CD4-positive, alpha-beta T cell (primary cell): ENCODE measurements at regions not wholly inside any gene's neighbourhood (a gene's known extent, or its start where the extent isn't known, plus 50 kb on each side); places are given as distances from the start of the nearest gene placed in this dataset.

ENCODE experiments used
- ATAC-seq: fragments of 200-7000 bp; cut with Tn5 transposase; one replicate; pipeline ENCODE4 v1.10.0; 2022; ENCODE audit warnings: mild to moderate bottlenecking; ENCODE audit not compliant: poor library complexity
- CTCF ChIA-PET: fragments of 350-600 bp; sonication (Branson Sonifier 250); formaldehyde crosslinking; loops from one replicate; lab custom pipeline; 2021; ENCODE audit warnings: antibody characterized with exemption, inconsistent platforms; lab: Charles Lee
- POLR2A ChIA-PET: fragments of 350-600 bp; sonication (Branson Sonifier 250); formaldehyde crosslinking; loops from one replicate; lab custom pipeline; 2021; ENCODE audit warnings: antibody characterized with exemption, inconsistent platforms; lab: Charles Lee
- DNase-seq, 14 experiments: peaks; one replicate each; pipeline ENCODE4 v3.0.0-alpha.2; 2013 to 2020; ENCODE audit warnings: mixed read lengths in 2 of 14
- H3K27ac ChIP-seq, 2 donors: one replicate each; pipeline versions ENCODE4 v1.5.1 to v1.7.0; 2013; ENCODE audit warnings: low read length in 2 of 2, low read depth in 1 of 2, mild to moderate bottlenecking in 1 of 2
- H3K27me3 ChIP-seq, 2 experiments: 1 replicate in 1 of 2; 2 replicates in 1 of 2; pipeline versions ENCODE4 v1.6.1 to v1.7.0; 2013; ENCODE audit warnings: low read length in 2 of 2, control low read depth in 1 of 2, mild to moderate bottlenecking in 1 of 2, moderate library complexity in 1 of 2; ENCODE audit not compliant: insufficient read depth in 2 of 2, control insufficient read depth in 1 of 2
- H3K36me3 ChIP-seq: one replicate; pipeline ENCODE4 v1.6.1; 2013; ENCODE audit warnings: low read length, control low read depth; ENCODE audit not compliant: insufficient read depth
- H3K4me1 ChIP-seq: one replicate; pipeline ENCODE4 v1.6.1; 2013; ENCODE audit warnings: low read length, control low read depth; ENCODE audit not compliant: insufficient read depth
- H3K4me3 ChIP-seq: one replicate; pipeline ENCODE4 v1.5.1; 2013; ENCODE audit warnings: mild to moderate bottlenecking, low read length, moderate library complexity
- H3K9me3 ChIP-seq, 2 experiments: 1 replicate in 1 of 2; 2 replicates in 1 of 2; pipeline versions ENCODE4 v1.6.1 to v1.7.0; 2013; ENCODE audit warnings: low read length in 2 of 2, mild to moderate bottlenecking in 2 of 2, control low read depth in 1 of 2, moderate library complexity in 1 of 2; ENCODE audit not compliant: control insufficient read depth in 1 of 2, insufficient read depth in 1 of 2
- H3K27ac Mint-ChIP-seq: one replicate; pipeline ENCODE4 v1.8.0; 2020; ENCODE audit warnings: mixed read lengths
- H3K27me3 Mint-ChIP-seq: one replicate; pipeline ENCODE4 v1.8.0; 2021; ENCODE audit warnings: mixed read lengths
- H3K36me3 Mint-ChIP-seq: one replicate; pipeline ENCODE4 v1.8.0; 2021; ENCODE audit warnings: low read depth, mixed read lengths
- H3K4me1 Mint-ChIP-seq: one replicate; pipeline ENCODE4 v1.8.0; 2021; ENCODE audit warnings: low read depth, mixed read lengths
- H3K4me3 Mint-ChIP-seq: one replicate; pipeline ENCODE4 v1.8.0; 2020; ENCODE audit warnings: mild to moderate bottlenecking, mixed read lengths
- H3K9me3 Mint-ChIP-seq: one replicate; pipeline ENCODE4 v1.8.0; 2020; ENCODE audit warnings: mixed read lengths
- intact Hi-C, 2 experiments: fragments of 100-400 bp; cut with DNase I in 1 of 2; cut with micrococcal nuclease in 1 of 2; formaldehyde crosslinking; loops; one replicate each; pipeline versions ENCODE4 v1.15.1 to v1.9.0; 2023 to 2025; cut with DNase I, micrococcal nuclease
- TF ChIP-seq, protein P1 (sequence below): fragments of 200-600 bp; IDR thresholded peaks from one replicate; pipeline ENCODE4 v1.8.0; 2022; ENCODE audit warnings: antibody characterized with exemption, mild to moderate bottlenecking

- intact Hi-C loops = no loop called here
- H3K4me3 ChIP-seq = no peak overlapping the region
- TF ChIP-seq, protein P1, sequence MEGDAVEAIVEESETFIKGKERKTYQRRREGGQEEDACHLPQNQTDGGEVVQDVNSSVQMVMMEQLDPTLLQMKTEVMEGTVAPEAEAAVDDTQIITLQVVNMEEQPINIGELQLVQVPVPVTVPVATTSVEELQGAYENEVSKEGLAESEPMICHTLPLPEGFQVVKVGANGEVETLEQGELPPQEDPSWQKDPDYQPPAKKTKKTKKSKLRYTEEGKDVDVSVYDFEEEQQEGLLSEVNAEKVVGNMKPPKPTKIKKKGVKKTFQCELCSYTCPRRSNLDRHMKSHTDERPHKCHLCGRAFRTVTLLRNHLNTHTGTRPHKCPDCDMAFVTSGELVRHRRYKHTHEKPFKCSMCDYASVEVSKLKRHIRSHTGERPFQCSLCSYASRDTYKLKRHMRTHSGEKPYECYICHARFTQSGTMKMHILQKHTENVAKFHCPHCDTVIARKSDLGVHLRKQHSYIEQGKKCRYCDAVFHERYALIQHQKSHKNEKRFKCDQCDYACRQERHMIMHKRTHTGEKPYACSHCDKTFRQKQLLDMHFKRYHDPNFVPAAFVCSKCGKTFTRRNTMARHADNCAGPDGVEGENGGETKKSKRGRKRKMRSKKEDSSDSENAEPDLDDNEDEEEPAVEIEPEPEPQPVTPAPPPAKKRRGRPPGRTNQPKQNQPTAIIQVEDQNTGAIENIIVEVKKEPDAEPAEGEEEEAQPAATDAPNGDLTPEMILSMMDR = no peak
- H3K27ac Mint-ChIP-seq = no peak overlapping the region
- ATAC-seq (no peak), DNase-seq (no peak)
- H3K27me3 ChIP-seq = no peaks in the 10 kb centered on the region
- H3K4me3 Mint-ChIP-seq = no peak overlapping the region
- POLR2A ChIA-PET = no interaction called here
- H3K27ac ChIP-seq = no peak overlapping the region
- H3K36me3 ChIP-seq = no peaks in the 10 kb centered on the region
- no peaks in the 10 kb centered on the region for H3K27me3 Mint-ChIP-seq
- CTCF ChIA-PET = no interaction called here
- peaks cover 0 to 4% of the 10 kb centered on the region in 2 experiments for H3K9me3 ChIP-seq
- no peaks in the 10 kb centered on the region for H3K36me3 Mint-ChIP-seq
- H3K4me1 Mint-ChIP-seq = no peaks in the 10 kb centered on the region
- H3K9me3 Mint-ChIP-seq = peaks cover 2% of the 10 kb centered on the region
- no peaks in the 10 kb centered on the region for H3K4me1 ChIP-seq
Observed at GRCh38 chr13:87894059-87894458, 222.9 kb downstream of the SLITRK5 start.

GRCh38 chr13:87903553-87903952, 232.4 kb downstream of the SLITRK5 start:
- ATAC-seq (no peak), DNase-seq (no peak)
- intact Hi-C loops = no loop called here
- Mint-ChIP-seq H3K4me3 (no peak overlapping the region), H3K27ac (no peak overlapping the region), H3K27me3 (no peaks in the 10 kb centered on the region), H3K4me1 (no peaks in the 10 kb centered on the region), H3K36me3 (no peaks in the 10 kb centered on the region), H3K9me3 (no peaks in the 10 kb centered on the region)
- no peaks in the 10 kb centered on the region for H3K27me3 ChIP-seq
- POLR2A ChIA-PET = no interaction called here
- no peaks in the 10 kb centered on the region for H3K36me3 ChIP-seq
- H3K4me3 ChIP-seq = no peak overlapping the region
- peaks cover 2 to 4% of the 10 kb centered on the region in 2 experiments for H3K9me3 ChIP-seq
- CTCF ChIA-PET = no interaction called here
- H3K4me1 ChIP-seq = no peaks in the 10 kb centered on the region
- H3K27ac ChIP-seq = no peak overlapping the region
- TF ChIP-seq, protein P1 = no peak

DNA sequence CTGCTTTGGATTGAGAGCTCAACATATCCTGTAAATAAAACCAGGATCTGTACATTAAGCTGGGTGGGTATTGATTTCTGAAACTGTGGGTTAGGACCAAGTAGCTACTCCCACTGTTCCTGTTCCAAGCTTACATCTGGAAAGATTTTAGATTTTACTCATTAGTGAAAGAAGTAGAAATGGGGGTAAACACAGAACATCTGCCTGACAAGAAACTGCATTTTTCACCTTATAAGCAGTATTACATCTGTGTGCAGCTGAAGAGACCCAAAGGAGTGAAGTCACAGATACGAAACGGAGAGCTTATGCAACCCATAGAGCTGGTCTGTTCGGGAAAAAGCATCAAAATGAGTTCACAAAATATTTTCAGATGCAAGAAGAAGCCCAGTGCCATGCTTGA, 235.2 kb downstream of the SLITRK5 start:
- POLR2A ChIA-PET = no interaction called here
- H3K36me3 ChIP-seq = no peaks in the 10 kb centered on the region
- H3K4me3 ChIP-seq = no peak overlapping the region
- H3K27me3 ChIP-seq = no peaks in the 10 kb centered on the region
- no peak overlapping the region for H3K4me3 Mint-ChIP-seq
- H3K4me1 ChIP-seq = no peaks in the 10 kb centered on the region
- no peak overlapping the region for H3K27ac ChIP-seq
- ATAC-seq = no peak
- peaks cover 5% of the 10 kb centered on the region for H3K9me3 Mint-ChIP-seq
- no peaks in the 10 kb centered on the region for H3K27me3 Mint-ChIP-seq
- CTCF ChIA-PET = no interaction called here
- peaks cover 0 to 11% of the 10 kb centered on the region in 2 experiments for H3K9me3 ChIP-seq
- no peak overlapping the region for H3K27ac Mint-ChIP-seq
- no peaks in the 10 kb centered on the region for H3K36me3 Mint-ChIP-seq
- intact Hi-C loops = no loop called here
- TF ChIP-seq, protein P1 = no peak
- no peaks in the 10 kb centered on the region for H3K4me1 Mint-ChIP-seq
- no peak for DNase-seq
